ENCODE measurements at regions not wholly inside any gene's neighbourhood (a gene's known extent, or its start where the extent isn't known, plus 50 kb on each side); places are given as distances from the start of the nearest gene placed in this dataset.

GRCh38 chr4:124527364-124527763 lies 185.2 kb downstream of the ANKRD50 start:
- no peak for ATAC-seq (ENCODE audit: low read depth)
- Histone ChIP-seq H3K79me2 (ENCODE audit: control insufficient read depth, insufficient read depth, low read length) (no peaks in the 10 kb centered on the region), H4K20me1 (ENCODE audit: control insufficient read depth, insufficient read depth, low read length, poor library complexity, severe bottlenecking) (no peaks in the 10 kb centered on the region), H3K4me3 (ENCODE audit: control extremely low read depth in 1 of 5, extremely low read depth in 1 of 5, insufficient read depth in 1 of 5, low read depth in 2 of 5, low read length in 4 of 5) (no peak overlapping the region), H3K36me3 (replicated peaks in 1 of 2; ENCODE audit: control extremely low read depth in 1 of 2, control insufficient read depth in 1 of 2, extremely low read depth in 1 of 2, insufficient read depth in 2 of 2, low read length in 1 of 2) (no peaks in the 10 kb centered on the region), H3K9me3 (ENCODE audit: control extremely low read depth in 1 of 3, control insufficient read depth in 2 of 3, insufficient read depth in 1 of 3, low read length in 2 of 3) (no peaks in the 10 kb centered on the region), H3K27ac (ENCODE audit: low read length in 2 of 2) (no peak overlapping the region), H2AFZ (ENCODE audit: insufficient read depth, low read depth, low read length, poor library complexity, severe bottlenecking) (no peak overlapping the region), H3K27me3 (replicated peaks in 1 of 4; ENCODE audit: control extremely low read depth in 1 of 4, control insufficient read depth in 3 of 4, insufficient read depth in 4 of 4, low read length in 3 of 4) (no peaks in the 10 kb centered on the region), H3K9ac (ENCODE audit: low read length) (no peak overlapping the region), H3K4me1 (ENCODE audit: control insufficient read depth in 2 of 2, insufficient read depth in 2 of 2, low read length in 2 of 2) (no peaks in the 10 kb centered on the region), H3K4me2 (replicated peaks; ENCODE audit: low read depth, low read length, poor library complexity, severe bottlenecking) (no peak overlapping the region)
- ChIA-PET POLR2A (no interaction called here), CTCF (no interaction called here)
- Mint-ChIP-seq H3K4me1 (no peaks in the 10 kb centered on the region), H3K27me3 (no peaks in the 10 kb centered on the region), H3K9me3 (ENCODE audit: insufficient read depth) (no peaks in the 10 kb centered on the region), H3K27ac (no peak overlapping the region), H3K4me3 (no peak overlapping the region)
- WGBS (ENCODE audit: insufficient coverage) = 100% methylated on average over 1 of the region's 3 CpGs
- TF ChIP-seq EZH2 (IDR thresholded peaks at IDR 0.05; ENCODE audit: borderline replicate concordance, insufficient read depth, low read depth, low read length, poor library complexity, severe bottlenecking) = no peak
- TF ChIP-seq, protein P1, sequence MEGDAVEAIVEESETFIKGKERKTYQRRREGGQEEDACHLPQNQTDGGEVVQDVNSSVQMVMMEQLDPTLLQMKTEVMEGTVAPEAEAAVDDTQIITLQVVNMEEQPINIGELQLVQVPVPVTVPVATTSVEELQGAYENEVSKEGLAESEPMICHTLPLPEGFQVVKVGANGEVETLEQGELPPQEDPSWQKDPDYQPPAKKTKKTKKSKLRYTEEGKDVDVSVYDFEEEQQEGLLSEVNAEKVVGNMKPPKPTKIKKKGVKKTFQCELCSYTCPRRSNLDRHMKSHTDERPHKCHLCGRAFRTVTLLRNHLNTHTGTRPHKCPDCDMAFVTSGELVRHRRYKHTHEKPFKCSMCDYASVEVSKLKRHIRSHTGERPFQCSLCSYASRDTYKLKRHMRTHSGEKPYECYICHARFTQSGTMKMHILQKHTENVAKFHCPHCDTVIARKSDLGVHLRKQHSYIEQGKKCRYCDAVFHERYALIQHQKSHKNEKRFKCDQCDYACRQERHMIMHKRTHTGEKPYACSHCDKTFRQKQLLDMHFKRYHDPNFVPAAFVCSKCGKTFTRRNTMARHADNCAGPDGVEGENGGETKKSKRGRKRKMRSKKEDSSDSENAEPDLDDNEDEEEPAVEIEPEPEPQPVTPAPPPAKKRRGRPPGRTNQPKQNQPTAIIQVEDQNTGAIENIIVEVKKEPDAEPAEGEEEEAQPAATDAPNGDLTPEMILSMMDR (IDR thresholded peaks at IDR 0.05) = no peak
- DNase-seq = no peak
- intact Hi-C loops (cut with micrococcal nuclease) = no loop called here

DNA sequence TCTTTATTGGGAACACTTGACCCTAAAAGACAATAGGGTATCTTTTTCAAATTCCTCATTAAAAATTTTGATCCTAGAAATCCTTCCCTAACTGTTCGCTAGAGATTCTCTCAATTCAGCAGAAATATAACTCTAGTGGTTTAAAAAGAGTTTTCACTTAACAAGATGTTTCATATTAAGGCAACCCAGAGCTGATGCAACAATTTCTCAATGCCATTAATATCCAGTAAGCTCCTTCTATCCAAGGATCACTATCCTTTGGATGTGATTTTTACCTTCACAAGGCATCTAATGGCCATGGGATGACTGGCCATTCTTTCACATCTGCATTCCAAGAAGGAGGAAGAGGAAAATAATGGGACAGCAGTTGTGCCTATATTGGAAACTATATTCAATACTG lies 183.4 kb downstream of the ANKRD50 start:
- H3K27ac ChIP-seq (ENCODE audit: low read length in 2 of 2) = no peak overlapping the region
- H3K4me1 Mint-ChIP-seq = no peaks in the 10 kb centered on the region
- no peak overlapping the region for H3K4me3 Mint-ChIP-seq
- CTCF ChIA-PET = no interaction called here
- H3K9me3 Mint-ChIP-seq (ENCODE audit: insufficient read depth) = no peaks in the 10 kb centered on the region
- no CpG with 5 or more reads among the region's 1 CpG for WGBS (ENCODE audit: insufficient coverage)
- H3K4me2 ChIP-seq (replicated peaks; ENCODE audit: low read depth, low read length, poor library complexity, severe bottlenecking) = no peak overlapping the region
- no peaks in the 10 kb centered on the region for H3K36me3 ChIP-seq (replicated peaks in 1 of 2; ENCODE audit: control extremely low read depth in 1 of 2, control insufficient read depth in 1 of 2, extremely low read depth in 1 of 2, insufficient read depth in 2 of 2, low read length in 1 of 2)
- TF ChIP-seq, protein P1 (IDR thresholded peaks at IDR 0.05) = no peak
- no peak for TF ChIP-seq EZH2 (IDR thresholded peaks at IDR 0.05; ENCODE audit: borderline replicate concordance, insufficient read depth, low read depth, low read length, poor library complexity, severe bottlenecking)
- H3K9me3 ChIP-seq (ENCODE audit: control extremely low read depth in 1 of 3, control insufficient read depth in 2 of 3, insufficient read depth in 1 of 3, low read length in 2 of 3) = no peaks in the 10 kb centered on the region
- H2AFZ ChIP-seq (ENCODE audit: insufficient read depth, low read depth, low read length, poor library complexity, severe bottlenecking) = no peak overlapping the region
- no peak overlapping the region for H3K9ac ChIP-seq (ENCODE audit: low read length)
- no peaks in the 10 kb centered on the region for H4K20me1 ChIP-seq (ENCODE audit: control insufficient read depth, insufficient read depth, low read length, poor library complexity, severe bottlenecking)
- no peak overlapping the region for H3K4me3 ChIP-seq (ENCODE audit: control extremely low read depth in 1 of 5, extremely low read depth in 1 of 5, insufficient read depth in 1 of 5, low read depth in 2 of 5, low read length in 4 of 5)
- ATAC-seq (ENCODE audit: low read depth) (no peak), DNase-seq (no peak)
- H3K27me3 Mint-ChIP-seq = no peaks in the 10 kb centered on the region
- intact Hi-C loops (cut with micrococcal nuclease) = no loop called here
- H3K79me2 ChIP-seq (ENCODE audit: control insufficient read depth, insufficient read depth, low read length) = no peaks in the 10 kb centered on the region
- H3K27me3 ChIP-seq (replicated peaks in 1 of 4; ENCODE audit: control extremely low read depth in 1 of 4, control insufficient read depth in 3 of 4, insufficient read depth in 4 of 4, low read length in 3 of 4) = no peaks in the 10 kb centered on the region
- H3K27ac Mint-ChIP-seq = no peak overlapping the region
- POLR2A ChIA-PET = no interaction called here
- no peaks in the 10 kb centered on the region for H3K4me1 ChIP-seq (ENCODE audit: control insufficient read depth in 2 of 2, insufficient read depth in 2 of 2, low read length in 2 of 2)

All from B cell (primary cell).